HCT116 (cell line): ENCODE measurements at regions not wholly inside any gene's neighbourhood (a gene's known extent, or its start where the extent isn't known, plus 50 kb on each side); places are given as distances from the start of the nearest gene placed in this dataset.

ENCODE experiments used
- ATAC-seq: fragments of 200-7000 bp; cut with Tn5 transposase; 2 replicates; pipeline ENCODE4 v1.9.1; 2020; ENCODE audit warnings: mild to moderate bottlenecking, moderate library complexity
- BruUV-seq: library from RNA; stranded (reverse); fragments of 400-500 nt; replicated peaks from 2 replicates; lab custom pipeline; 2021; lab: Mats Ljungman, UMichigan
- CTCF ChIA-PET: fragments of 300-600 bp; sonication (Branson Sonifier 250); formaldehyde crosslinking; loops from one replicate; lab custom pipeline; 2021; ENCODE audit warnings: antibody characterized with exemption; lab: Charles Lee
- POLR2A ChIA-PET: fragments of 300-600, 350-600 bp; sonication (Branson Sonifier 250); formaldehyde crosslinking; loops from one replicate; lab custom pipeline; 2021; ENCODE audit warnings: antibody characterized with exemption; lab: Charles Lee
- RAD21 ChIA-PET, 2 experiments: fragments of 300-600 bp; sonication (Branson Sonifier 250); formaldehyde crosslinking; loops; one replicate each; lab custom pipeline; 2023; ENCODE audit warnings: low total read pairs in 2 of 2; ENCODE audit not compliant: uncharacterized antibody in 2 of 2, unreplicated experiment in 2 of 2, low non-redundant PET in 1 of 2; lab: Charles Lee
- DNase-seq: peaks from one replicate; pipeline ENCODE4 v3.0.0-alpha.2; 2010; ENCODE audit warnings: low read depth, low spot score
- H2AFZ ChIP-seq: fragments of 200-600 bp; shearing (Covaris generic), sonication (generic); 2 replicates; pipeline ENCODE4 v1.6.1; 2017; ENCODE audit warnings: low read depth, mixed run types, mixed read lengths, antibody characterized with exemption, low read length; ENCODE audit not compliant: poor library complexity, severe bottlenecking
- H3K27ac ChIP-seq: 2 replicates; pipeline ENCODE4 v1.5.1; 2012; ENCODE audit warnings: low read depth, low read length
- H3K27me3 ChIP-seq: fragments of 200-600 bp; sonication (generic); 2 replicates; pipeline ENCODE4 v1.6.1; 2016; ENCODE audit warnings: mixed run types, low read length, mixed read lengths; ENCODE audit not compliant: insufficient read depth
- H3K36me3 ChIP-seq, 2 experiments: fragments of 200-500 bp in 1 of 2; fragments of 200-600 bp in 1 of 2; sonication (Bioruptor generic) in 1 of 2; sonication (generic) in 1 of 2; 2 replicates each; pipeline versions ENCODE4 v1.5.1 to v1.6.1; 2014 to 2016; ENCODE audit warnings: low read length in 2 of 2, inconsistent platforms in 1 of 2, mixed read lengths in 1 of 2, mixed run types in 1 of 2; ENCODE audit not compliant: insufficient read depth in 2 of 2, control insufficient read depth in 1 of 2
- H3K4me1 ChIP-seq, 2 experiments: fragments of 200-600 bp in 1 of 2; sonication (generic) in 1 of 2; 2 replicates each; pipeline versions ENCODE4 v1.5.1 to v1.6.1; 2012 to 2017; ENCODE audit warnings: low read length in 2 of 2, inconsistent platforms in 1 of 2, mild to moderate bottlenecking in 1 of 2, mixed read lengths in 1 of 2, mixed run types in 1 of 2, moderate library complexity in 1 of 2; ENCODE audit not compliant: insufficient read depth in 2 of 2, control insufficient read depth in 1 of 2
- H3K4me2 ChIP-seq: fragments of 200-600 bp; sonication (generic); 2 replicates; pipeline ENCODE4 v1.6.1; 2017; ENCODE audit warnings: mixed run types, low read length, mixed read lengths
- H3K4me3 ChIP-seq, 2 experiments: fragments of 200-600 bp in 1 of 2; sonication (generic) in 1 of 2; replicated peaks in 1 of 2; 2 replicates each; pipeline ENCODE4 v1.5.1; 2011 to 2016; ENCODE audit warnings: low read length in 2 of 2, control low read depth in 1 of 2, low read depth in 1 of 2, mild to moderate bottlenecking in 1 of 2, mixed read lengths in 1 of 2, mixed run types in 1 of 2
- H3K79me2 ChIP-seq: fragments of 200-600 bp; sonication (generic); 2 replicates; pipeline ENCODE4 v1.6.1; 2017; ENCODE audit warnings: mild to moderate bottlenecking, mixed run types, low read length, moderate library complexity, mixed read lengths; ENCODE audit not compliant: insufficient read depth
- H3K9ac ChIP-seq: fragments of 200-600 bp; sonication (generic); 2 replicates; pipeline ENCODE4 v1.6.1; 2016; ENCODE audit warnings: low read length, mixed read lengths
- H3K9me2 ChIP-seq: fragments of 200-600 bp; sonication (generic), shearing (Covaris generic); 2 replicates; pipeline ENCODE4 v1.6.1; 2017; ENCODE audit warnings: mixed run types, mild to moderate bottlenecking, moderate library complexity; ENCODE audit not compliant: insufficient read depth
- H3K9me3 ChIP-seq, 2 experiments: fragments of 200-500 bp in 1 of 2; fragments of 200-600 bp in 1 of 2; sonication (Bioruptor generic) in 1 of 2; sonication (generic) in 1 of 2; 2 replicates each; pipeline ENCODE4 v1.6.1; 2014 to 2017; ENCODE audit warnings: low read length in 2 of 2, mixed read lengths in 2 of 2, inconsistent platforms in 1 of 2, low read depth in 1 of 2, mild to moderate bottlenecking in 1 of 2, mixed run types in 1 of 2, moderate library complexity in 1 of 2; ENCODE audit not compliant: control insufficient read depth in 1 of 2, insufficient read depth in 1 of 2
- H4K20me1 ChIP-seq: fragments of 200-600 bp; sonication (generic), shearing (Covaris generic); 2 replicates; pipeline ENCODE4 v1.6.1; 2017; ENCODE audit warnings: mixed run types, mild to moderate bottlenecking, moderate library complexity; ENCODE audit not compliant: insufficient read depth
- CBX3 ChIP-seq: IDR thresholded peaks from 2 replicates; pipeline ENCODE4 v1.6.1; 2012; ENCODE audit warnings: low read depth
- CEBPB ChIP-seq: IDR thresholded peaks from 2 replicates; pipeline ENCODE4 v1.6.1; 2012; ENCODE audit warnings: low read depth
- CTCF ChIP-seq, 3 experiments: fragments of 200-600 bp in 1 of 3; sonication (generic) in 1 of 3; IDR thresholded peaks in 2 of 3; conservative IDR thresholded peaks in 1 of 3; 2 replicates each; pipeline ENCODE4 v1.5.1; 2012 to 2017; ENCODE audit warnings: low read depth in 2 of 3, low read length in 2 of 3, antibody characterized with exemption in 1 of 3, borderline replicate concordance in 1 of 3, control low read depth in 1 of 3, mild to moderate bottlenecking in 1 of 3, mixed read lengths in 1 of 3, mixed run types in 1 of 3, moderate library complexity in 1 of 3; ENCODE audit not compliant: insufficient read depth in 1 of 3
- EGR1 ChIP-seq: IDR thresholded peaks from 2 replicates; pipeline ENCODE4 v1.6.1; 2012; ENCODE audit warnings: low read depth
- ELF1 ChIP-seq: IDR thresholded peaks from 2 replicates; pipeline ENCODE4 v1.6.1; 2012; ENCODE audit warnings: low read depth, borderline replicate concordance
- FOSL1 ChIP-seq: IDR thresholded peaks from 2 replicates; pipeline ENCODE4 v1.6.1; 2012; ENCODE audit warnings: low read depth
- JUND ChIP-seq: IDR thresholded peaks from 2 replicates; pipeline ENCODE4 v1.6.1; 2012
- POLR2A ChIP-seq: IDR thresholded peaks from 2 replicates; pipeline ENCODE4 v1.7.0; 2011; ENCODE audit warnings: borderline replicate concordance; ENCODE audit not compliant: insufficient read depth, insufficient read length; ENCODE audit errors: extremely low read depth
- POLR2AphosphoS5 ChIP-seq: IDR thresholded peaks from 2 replicates; pipeline ENCODE4 v1.6.1; 2011; ENCODE audit warnings: mild to moderate bottlenecking, low read depth, low read length, moderate library complexity
- RAD21 ChIP-seq: IDR thresholded peaks from 2 replicates; pipeline ENCODE4 v1.6.1; 2012; ENCODE audit warnings: low read depth, mild to moderate bottlenecking
- SIN3A ChIP-seq: IDR thresholded peaks from 2 replicates; pipeline ENCODE4 v1.6.1; 2012; ENCODE audit warnings: low read depth
- SP1 ChIP-seq: IDR thresholded peaks from 2 replicates; pipeline ENCODE4 v1.6.1; 2012; ENCODE audit warnings: low read depth
- TCF7L2 ChIP-seq: IDR thresholded peaks from 2 replicates; pipeline ENCODE4 v1.7.0; 2011; ENCODE audit warnings: borderline replicate concordance, inconsistent platforms; ENCODE audit not compliant: insufficient read depth, insufficient read length; ENCODE audit errors: extremely low read depth
- YY1 ChIP-seq: IDR thresholded peaks from 2 replicates; pipeline ENCODE4 v1.6.1; 2011; ENCODE audit warnings: low read length, low read depth, moderate library complexity, mild to moderate bottlenecking; ENCODE audit not compliant: insufficient replicate concordance; ENCODE audit errors: extremely low read depth
- ZFX ChIP-seq: fragments of 450-650 bp; IDR thresholded peaks from 2 replicates; pipeline ENCODE4 v1.6.1; 2017
- intact Hi-C: fragments of 100-400 bp; cut with micrococcal nuclease; formaldehyde crosslinking; loops from 2 replicates; pipeline ENCODE4 v1.10.0; 2022
- TF ChIP-seq, protein P1 (sequence below): IDR thresholded peaks from 2 replicates; pipeline ENCODE4 v1.6.1; 2012
- TF ChIP-seq, protein P2 (sequence below): IDR thresholded peaks from 2 replicates; pipeline ENCODE4 v1.6.1; 2011; ENCODE audit warnings: mild to moderate bottlenecking, low read length, moderate library complexity; ENCODE audit not compliant: insufficient replicate concordance; ENCODE audit errors: extremely low read depth
- TF ChIP-seq, protein P3 (sequence below): IDR thresholded peaks from 2 replicates; pipeline ENCODE4 v1.6.1; 2012

GRCh38 chr2:125850541-125850940 is 805.4 kb upstream of the GYPC start:
- TF ChIP-seq CEBPB = no peak
- no peak for TF ChIP-seq CBX3
- TF ChIP-seq TCF7L2 = no peak
- TF ChIP-seq FOSL1 = no peak
- TF ChIP-seq RAD21 = no peak
- no peak for TF ChIP-seq POLR2A
- TF ChIP-seq, all 23 proteins: peak for 0
- H3K9ac ChIP-seq = no peak overlapping the region
- H3K9me2 ChIP-seq = no peaks in the 10 kb centered on the region
- no peak overlapping the region for H2AFZ ChIP-seq
- no peak overlapping the region for H3K4me3 ChIP-seq
- RAD21 ChIA-PET = no interaction called here
- no TSS peak for BruUV-seq
- DNase-seq (no peak), ATAC-seq (no peak)
- intact Hi-C loops = no loop called here
- no peak overlapping the region for H3K4me2 ChIP-seq
- H3K9me3 ChIP-seq = peaks cover 3 to 35% of the 10 kb centered on the region in 2 experiments; a peak in 2 of 4 replicates
- no peaks in the 10 kb centered on the region for H3K27me3 ChIP-seq
- H3K27ac ChIP-seq = no peak overlapping the region
- POLR2A ChIA-PET = no interaction called here
- H4K20me1 ChIP-seq = no peaks in the 10 kb centered on the region
- no peaks in the 10 kb centered on the region for H3K79me2 ChIP-seq
- no peaks in the 10 kb centered on the region for H3K36me3 ChIP-seq
- H3K4me1 ChIP-seq = no peaks in the 10 kb centered on the region
- CTCF ChIA-PET = no interaction called here

- RAD21 ChIA-PET = no interaction called here
- BruUV-seq = no TSS peak
Observed at GRCh38 chr2:125852364-125852763, 803.6 kb upstream of the GYPC start.

More at GRCh38 chr2:125852364-125852763, 803.6 kb upstream of the GYPC start:
- Histone ChIP-seq H3K9me3 (peaks cover 7 to 35% of the 10 kb centered on the region in 2 experiments; a peak in 2 of 4 replicates), H3K9me2 (no peaks in the 10 kb centered on the region), H4K20me1 (no peaks in the 10 kb centered on the region), H3K9ac (no peak overlapping the region), H2AFZ (no peak overlapping the region), H3K27ac (no peak overlapping the region), H3K79me2 (no peaks in the 10 kb centered on the region), H3K4me2 (no peak overlapping the region), H3K36me3 (no peaks in the 10 kb centered on the region), H3K4me3 (no peak overlapping the region), H3K4me1 (no peaks in the 10 kb centered on the region), H3K27me3 (no peaks in the 10 kb centered on the region)
- intact Hi-C loops = loop anchor here (1.0 kb wide), 1 partner anchor 28 kb away; no protein-coding TSS in a partner anchor
- ChIA-PET CTCF (no interaction called here), POLR2A (no interaction called here)
- ATAC-seq (no peak), DNase-seq (no peak)
- TF ChIP-seq SIN3A (no peak), CBX3 (no peak), ELF1 (no peak), YY1 (no peak), SP1 (no peak), ZFX (no peak), POLR2AphosphoS5 (no peak), CEBPB (no peak), EGR1 (no peak), JUND (no peak), CTCF (IDR thresholded peaks at IDR 0.05 in 2 of 3, conservative IDR thresholded peaks at IDR 0.05 in 1 of 3; ENCODE audit: borderline replicate concordance in 1 of 3, insufficient read depth in 1 of 3, low read depth in 2 of 3, low read length in 2 of 3) (no peak)
- TF ChIP-seq, protein P1, sequence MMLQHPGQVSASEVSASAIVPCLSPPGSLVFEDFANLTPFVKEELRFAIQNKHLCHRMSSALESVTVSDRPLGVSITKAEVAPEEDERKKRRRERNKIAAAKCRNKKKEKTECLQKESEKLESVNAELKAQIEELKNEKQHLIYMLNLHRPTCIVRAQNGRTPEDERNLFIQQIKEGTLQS = no peak
- TF ChIP-seq, protein P2, sequence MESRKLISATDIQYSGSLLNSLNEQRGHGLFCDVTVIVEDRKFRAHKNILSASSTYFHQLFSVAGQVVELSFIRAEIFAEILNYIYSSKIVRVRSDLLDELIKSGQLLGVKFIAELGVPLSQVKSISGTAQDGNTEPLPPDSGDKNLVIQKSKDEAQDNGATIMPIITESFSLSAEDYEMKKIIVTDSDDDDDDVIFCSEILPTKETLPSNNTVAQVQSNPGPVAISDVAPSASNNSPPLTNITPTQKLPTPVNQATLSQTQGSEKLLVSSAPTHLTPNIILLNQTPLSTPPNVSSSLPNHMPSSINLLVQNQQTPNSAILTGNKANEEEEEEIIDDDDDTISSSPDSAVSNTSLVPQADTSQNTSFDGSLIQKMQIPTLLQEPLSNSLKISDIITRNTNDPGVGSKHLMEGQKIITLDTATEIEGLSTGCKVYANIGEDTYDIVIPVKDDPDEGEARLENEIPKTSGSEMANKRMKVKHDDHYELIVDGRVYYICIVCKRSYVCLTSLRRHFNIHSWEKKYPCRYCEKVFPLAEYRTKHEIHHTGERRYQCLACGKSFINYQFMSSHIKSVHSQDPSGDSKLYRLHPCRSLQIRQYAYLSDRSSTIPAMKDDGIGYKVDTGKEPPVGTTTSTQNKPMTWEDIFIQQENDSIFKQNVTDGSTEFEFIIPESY = no peak
- TF ChIP-seq, protein P3, sequence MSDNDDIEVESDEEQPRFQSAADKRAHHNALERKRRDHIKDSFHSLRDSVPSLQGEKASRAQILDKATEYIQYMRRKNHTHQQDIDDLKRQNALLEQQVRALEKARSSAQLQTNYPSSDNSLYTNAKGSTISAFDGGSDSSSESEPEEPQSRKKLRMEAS = no peak
